ENCODE measurements at regions not wholly inside any gene's neighbourhood (a gene's known extent, or its start where the extent isn't known, plus 50 kb on each side); places are given as distances from the start of the nearest gene placed in this dataset.
"Not testable (repeated sequence)": the region's sequence is repeated elsewhere in the genome, so short reads cannot be mapped to it uniquely, and the experiment has no call there.

DNA sequence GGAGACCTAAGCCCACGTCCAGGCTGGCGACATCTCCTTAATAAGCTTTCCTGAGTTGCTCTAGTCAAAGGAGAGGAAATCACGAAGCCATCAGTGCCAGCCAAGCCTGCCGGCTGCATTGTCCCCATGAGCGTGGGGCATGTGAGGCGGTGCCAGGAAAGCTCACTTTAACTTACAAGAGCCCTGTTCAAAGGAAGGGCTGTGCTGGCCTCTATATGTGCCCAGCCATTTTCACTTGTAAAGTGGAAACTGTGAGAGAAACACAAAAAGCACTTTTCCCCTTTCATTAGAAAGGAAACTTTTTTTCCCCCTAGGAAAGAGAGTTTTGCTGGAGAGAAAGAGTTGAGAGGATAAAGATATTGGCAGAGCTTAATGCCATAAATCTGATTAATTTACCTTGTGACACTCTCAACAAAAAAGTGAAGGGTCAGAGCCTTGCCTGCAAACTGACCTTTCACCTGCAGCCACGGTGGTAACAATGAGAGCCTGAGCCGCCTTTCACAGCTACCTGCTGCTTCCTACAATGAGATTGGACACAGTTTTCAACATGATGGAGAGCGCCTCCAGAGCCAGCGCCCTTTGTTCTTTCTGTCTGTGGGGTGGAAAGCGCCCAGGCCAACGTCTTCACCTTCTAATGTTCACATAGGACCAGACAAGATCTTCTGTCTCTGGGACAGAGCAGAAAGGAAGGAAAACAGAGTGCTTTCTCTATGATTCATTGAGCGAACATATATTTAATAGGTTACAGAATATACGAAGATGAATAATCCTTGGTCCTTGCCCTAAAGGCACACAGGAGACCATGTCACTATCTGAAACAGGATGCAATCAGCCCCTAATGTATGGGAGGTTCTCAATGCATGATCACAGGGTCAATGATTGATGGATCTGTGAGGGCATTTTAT lies 233.1 kb upstream of the HES1 start:
- DNase-seq, result no peak

DNA sequence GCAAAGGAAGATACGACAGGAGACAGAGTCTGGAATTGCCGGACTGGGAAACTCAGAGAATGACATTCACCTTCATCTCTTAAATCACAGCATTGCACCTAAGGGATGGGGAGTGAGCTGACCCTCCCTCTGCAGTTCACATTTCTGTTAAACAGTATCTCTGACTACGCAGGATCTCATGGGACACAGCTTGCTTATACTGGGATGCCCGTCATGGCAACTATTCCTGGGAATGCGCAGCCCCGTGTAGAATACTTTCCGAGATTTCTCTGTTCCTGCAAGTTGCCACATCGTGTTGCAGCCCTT lies 232.5 kb upstream of the HES1 start:
- no peak for DNase-seq

DNA sequence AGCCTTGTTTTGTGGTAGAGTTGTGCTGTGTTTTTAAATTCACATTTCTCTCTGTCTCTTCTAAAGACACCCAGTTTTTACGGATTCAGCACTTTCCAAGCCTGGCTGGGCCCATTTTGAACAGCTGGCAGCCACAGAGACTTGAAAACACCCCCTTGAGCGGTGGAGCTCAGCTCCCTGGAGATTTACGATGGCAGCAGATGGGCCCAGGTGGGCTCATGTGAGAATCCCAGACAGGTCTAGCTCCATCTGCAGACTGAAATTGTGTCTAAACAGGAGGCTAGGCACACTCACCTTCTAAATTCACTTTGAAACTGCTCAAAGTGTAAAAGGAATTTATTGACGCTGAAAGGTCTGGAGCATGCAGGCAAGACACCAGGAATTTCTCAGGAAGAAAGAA lies 232.0 kb upstream of the HES1 start:
- no peak for DNase-seq

DNA sequence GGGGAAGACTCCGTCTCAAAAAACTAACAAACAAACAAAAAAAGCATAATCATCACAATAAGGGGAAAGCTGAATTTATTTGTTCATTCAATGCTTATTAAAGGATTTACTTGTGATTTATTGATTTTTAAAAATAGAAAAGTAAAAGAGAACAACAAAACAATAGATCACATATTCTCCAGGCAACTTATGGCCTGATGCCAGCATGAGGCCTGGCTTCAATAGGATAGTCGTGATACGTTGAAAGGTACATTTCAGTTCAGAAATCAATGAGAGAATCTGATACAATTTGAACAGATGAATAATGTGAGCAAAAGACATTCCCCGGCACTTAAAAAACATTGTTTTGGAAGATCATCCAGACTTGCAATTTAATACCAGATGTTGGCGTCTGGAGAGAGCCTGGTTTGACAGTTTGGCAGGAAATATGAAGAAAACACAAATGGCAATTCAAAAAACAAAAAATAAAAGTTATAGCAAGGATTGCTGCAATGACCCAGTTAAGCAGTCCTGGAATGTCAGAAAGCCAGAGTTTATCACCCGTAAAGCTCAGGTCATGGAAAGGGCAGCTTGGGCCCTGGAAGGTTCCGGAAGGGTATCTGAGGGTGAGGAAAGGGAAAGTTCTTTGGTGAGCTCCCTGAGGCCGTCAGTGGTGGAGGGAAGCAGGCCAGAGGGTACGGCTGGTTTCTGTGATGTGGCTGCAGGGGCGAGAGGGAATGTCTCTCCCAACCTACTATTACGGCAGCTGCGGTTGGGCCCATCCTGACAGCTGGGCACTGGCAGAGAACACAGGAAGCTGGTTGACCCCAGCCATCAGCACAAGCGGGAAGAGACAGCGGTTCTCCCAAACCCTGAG lies 230.2 kb upstream of the HES1 start:
- DNase-seq, result peak in 2 of 3 donors; percentile 36 to 68

DNA sequence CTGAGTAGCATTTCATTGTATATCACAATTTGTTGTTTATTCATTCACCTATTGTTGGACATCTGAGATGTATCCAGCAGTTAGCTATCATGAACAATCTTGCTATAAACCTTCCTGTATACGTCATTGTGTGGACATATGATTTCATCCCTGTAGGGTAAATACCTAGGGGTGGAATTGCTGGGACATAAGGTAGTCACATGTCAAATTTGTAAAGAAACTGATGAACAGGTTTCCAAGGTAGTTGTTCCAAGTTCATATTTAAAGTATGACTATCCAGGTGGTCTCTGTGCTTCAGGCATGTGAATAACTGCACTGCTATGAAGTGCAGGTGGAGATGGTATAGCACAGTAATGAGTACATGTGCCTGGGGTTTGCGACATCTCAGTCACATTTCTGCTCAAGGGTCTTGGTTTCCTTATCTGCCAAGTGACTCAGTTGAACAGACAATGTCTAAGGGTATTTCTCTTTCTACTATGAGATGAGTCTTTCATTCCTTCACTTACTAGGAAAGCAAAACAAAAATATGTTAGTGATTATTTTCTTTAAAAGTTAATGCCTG lies 229.0 kb upstream of the HES1 start:
- no peak for DNase-seq

DNA sequence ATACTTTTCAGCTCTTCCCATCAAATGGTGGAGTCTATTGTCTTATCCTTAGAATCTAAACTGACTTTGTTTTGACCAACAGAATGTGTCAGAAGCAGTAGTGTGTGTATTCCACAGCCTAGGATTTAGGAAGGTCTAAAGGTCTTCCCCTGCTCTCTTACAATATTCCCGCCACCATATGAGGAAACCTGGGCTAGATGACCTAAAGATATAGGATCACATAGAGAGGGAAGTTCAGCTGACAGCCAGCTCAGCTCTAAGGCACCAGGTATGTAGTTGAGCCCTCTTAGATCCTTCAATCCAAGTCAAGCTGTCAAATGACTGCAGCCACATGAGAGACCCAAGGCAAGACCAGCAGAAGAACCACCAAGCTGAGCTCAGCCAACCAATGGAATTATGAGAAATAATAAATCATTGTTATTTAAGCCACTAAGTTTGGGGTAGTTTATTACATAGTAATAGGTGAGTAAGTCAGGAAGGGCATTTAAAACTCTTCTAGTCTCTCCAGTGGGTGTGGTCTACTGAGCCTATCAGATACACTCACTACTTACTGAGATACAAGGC lies 227.7 kb upstream of the HES1 start:
- DNase-seq, result no peak

DNA sequence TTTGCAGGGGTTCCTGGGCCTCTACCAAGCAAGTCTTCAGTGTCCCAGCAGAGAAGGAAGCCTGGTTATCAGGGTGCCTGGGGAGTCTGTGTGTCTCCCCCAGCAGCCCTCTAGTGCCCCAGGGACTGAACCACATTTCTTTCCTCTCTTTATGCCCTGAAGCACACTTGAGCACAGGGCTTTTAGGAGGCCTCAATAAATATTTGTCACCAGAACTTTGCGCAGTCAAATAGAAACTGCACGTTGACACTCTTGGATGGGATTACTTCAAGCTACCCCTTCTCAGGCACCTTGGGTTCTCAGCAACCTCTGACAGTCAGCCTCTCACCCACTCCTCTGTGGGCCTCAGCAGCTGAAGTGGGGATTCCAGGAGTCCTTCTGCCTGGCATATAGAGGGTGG lies 226.6 kb upstream of the HES1 start:
- DNase-seq, result no peak

DNA sequence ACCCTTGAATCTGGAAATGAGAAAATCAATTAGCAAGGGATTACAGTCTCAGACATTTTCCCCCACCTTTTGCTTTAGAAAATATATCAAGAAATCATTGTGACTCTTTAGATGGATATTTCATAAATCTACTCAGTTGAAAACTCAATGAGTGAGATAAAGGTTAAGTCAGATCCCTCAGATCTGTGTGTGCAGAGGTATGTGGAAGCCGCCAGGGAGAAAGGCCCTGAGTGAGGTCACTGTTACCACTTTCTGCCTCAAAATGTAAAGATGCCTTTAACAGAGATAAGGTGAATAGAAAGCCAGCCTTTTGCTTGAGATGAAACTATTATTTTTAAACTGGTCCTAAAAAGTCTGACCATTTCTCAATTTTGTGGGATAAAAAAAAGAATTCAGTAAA lies 225.6 kb upstream of the HES1 start:
- DNase-seq, result no peak

DNA sequence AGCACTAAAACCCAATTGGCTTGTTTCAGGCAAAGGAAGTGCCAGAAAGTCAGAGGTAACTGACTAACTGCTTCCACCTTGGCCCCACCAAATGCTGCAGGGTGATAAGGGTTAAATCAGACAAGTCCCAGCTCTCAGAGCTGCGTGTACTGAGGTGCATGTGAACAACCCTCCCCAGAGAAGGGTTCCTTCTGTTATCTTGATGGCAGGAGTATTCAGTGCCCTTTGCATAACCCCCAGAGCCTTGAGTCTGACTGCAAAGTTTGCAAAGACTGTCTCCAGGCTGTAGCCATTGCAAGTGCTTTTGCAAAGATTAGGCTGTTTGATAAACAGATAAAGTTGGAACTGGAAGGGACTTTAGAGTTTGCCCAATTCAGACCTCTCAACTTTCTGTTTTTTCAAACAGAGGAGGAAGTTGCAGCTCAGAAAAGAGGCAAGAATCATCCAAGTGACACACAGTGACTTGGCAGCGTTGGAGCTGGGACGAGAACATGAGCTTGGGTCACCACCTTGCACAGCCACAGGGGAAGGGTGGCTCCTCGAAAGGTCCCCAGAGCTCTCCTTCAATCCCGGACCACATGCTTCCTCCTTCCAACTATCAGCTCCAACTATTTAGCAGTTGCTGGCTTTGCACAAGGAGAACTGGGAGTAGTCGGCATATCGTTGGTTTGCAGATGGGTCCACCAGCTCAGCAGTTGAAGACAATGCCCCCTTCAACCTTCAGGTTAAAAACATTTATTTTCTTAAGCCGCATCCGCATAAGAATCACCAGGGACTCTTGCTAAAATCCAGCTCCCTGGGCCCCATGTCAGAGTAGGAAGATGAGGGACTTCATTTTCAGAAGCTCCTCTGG lies 224.8 kb upstream of the HES1 start:
- no peak for DNase-seq

DNA sequence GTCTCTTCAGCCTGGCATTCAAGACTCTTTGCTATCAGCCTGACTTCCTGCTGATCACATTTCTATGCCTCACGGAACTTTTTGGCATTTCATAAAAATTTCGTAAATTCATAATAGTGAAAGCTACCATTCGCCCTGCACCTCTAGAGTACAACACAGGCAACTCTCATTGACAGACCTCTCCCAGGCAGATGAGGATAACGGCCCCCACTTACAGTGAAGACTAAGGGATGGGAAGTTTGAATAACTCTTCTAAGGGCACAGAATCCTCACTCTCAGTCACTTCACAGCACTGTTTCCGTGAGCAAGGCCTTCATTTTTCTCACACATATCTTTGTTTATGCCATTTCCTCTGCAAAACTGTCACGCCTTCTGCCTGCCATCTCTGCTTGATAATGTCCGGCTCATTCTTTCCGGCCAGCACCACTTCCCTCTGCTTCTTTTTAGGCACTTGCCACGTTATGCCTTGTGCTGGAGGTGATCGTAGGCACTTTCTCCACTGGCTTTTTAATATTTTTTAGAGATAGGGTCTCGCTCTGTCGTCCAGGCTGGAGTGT lies 224.1 kb upstream of the HES1 start:
- no peak for DNase-seq

DNA sequence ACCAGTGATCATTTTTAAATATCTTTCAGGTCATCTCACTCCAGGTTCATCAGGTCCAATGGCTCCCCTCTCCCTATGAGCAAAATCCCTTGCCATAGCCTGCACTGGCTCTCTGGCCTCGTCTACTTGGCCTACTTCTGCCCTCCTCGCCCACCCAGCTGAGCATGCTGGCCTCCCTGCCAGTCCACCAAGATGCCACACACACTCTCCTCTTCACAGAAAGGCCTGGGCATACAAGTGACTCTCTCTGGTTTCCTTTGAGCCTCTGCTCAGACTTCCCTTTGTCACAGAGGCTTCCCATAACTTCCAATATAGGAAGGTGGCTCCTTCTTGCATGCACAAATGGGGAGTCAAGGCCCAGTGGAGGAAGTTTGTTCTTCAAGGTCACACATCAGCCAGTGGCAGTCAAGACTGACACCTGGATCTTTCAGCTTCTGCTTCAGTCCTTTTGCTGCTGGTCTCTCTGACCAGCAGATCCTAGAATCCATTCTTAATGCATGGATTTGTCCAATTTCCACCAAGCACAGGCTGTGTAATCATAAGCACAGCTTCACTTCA lies 223.2 kb upstream of the HES1 start:
- DNase-seq, result no peak

DNA sequence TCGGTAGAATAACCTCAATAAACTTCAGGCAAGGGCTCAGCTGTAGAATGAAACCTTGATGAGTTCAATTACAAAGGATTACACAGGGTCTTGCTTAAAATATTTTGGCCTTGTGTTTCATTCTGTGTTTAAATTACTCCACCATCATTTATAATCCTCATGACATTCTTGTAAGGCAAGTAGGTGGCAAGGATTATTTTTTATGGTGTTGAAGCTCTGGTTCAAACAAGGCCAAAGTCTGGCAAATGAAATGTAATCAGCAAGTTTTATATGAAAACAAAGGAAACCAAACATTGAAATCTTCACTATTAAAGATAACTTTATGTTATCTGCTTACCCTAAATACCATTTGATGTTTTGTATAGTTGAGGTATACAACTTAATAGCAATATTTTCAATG lies 221.3 kb upstream of the HES1 start:
- no peak for DNase-seq

DNA sequence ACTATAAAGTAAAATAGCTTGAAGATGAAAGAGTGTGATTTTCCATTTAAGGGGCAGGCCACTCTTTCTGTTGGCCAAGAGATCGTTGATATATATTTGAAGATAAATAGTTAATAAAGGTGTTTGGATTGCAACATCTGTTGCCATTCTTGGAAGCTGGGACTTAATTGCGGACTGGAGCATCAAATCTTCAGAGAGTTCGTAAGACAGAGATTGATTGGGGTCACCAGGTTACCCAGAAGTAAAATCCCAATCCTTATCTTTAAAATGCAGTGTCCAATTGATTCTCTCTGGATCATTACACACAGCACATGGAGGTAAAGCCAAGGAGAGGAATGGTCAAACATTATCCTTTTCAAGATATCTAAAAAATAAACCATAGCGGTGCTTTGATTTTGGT lies 220.8 kb upstream of the HES1 start:
- DNase-seq, result no peak

DNA sequence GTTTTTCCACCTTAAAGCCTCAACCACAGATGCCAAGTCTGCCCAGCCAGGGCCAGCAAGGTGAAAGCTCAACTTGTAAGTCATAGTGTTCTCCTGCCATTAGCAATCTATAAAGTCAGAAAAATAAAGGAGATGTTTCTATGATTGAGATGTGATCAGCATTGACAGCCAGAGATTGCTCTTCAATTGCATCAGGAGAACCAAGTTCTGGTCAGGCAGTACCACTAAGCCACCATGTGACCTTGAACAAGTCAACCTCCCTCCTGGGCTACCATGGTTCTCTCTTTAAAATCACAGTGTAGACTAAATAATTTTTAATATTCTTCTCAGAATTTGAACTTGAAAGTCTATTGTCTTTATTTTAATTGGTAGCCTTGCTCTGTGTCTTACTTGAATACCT lies 220.3 kb upstream of the HES1 start:
- DNase-seq, result no peak

DNA sequence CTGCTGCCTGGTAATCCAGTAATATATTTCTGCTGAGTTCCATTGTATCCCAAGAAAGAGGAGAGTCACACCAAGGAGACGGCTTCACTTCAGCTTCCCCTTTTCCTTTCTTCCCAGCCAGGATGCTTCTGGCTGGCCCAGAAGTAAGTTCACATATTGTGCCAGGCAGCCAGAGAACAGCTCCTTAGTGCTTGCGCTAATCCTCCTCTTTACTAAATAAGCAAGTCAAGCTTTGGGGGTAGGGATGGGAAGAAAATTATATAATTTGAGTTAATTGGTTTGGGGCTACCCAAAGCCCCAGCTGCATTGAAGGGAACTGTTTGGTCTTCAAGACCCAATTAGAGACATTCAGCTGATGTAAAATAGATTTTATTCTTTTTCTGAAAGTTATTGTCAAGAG lies 218.8 kb upstream of the HES1 start:
- no peak for DNase-seq

DNA sequence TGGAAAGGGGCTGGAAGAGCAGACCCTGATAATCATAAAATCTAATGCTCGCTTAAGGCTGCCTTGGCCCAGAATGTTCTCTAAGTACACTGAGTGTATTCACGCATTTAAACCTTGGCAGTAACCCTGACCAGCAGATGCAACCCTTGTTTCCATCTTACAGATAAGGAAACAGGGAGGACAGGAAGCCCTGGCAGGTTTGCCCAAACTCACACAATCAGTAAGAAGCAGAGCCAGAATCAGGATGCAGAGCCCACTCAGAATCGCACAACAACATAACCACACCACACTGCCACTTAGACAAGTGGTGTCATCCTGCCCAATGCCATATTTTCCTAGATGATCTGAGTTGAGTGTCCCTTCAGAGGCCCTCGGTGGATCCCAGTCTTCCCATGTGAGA lies 214.5 kb upstream of the HES1 start:
- no peak for DNase-seq

DNA sequence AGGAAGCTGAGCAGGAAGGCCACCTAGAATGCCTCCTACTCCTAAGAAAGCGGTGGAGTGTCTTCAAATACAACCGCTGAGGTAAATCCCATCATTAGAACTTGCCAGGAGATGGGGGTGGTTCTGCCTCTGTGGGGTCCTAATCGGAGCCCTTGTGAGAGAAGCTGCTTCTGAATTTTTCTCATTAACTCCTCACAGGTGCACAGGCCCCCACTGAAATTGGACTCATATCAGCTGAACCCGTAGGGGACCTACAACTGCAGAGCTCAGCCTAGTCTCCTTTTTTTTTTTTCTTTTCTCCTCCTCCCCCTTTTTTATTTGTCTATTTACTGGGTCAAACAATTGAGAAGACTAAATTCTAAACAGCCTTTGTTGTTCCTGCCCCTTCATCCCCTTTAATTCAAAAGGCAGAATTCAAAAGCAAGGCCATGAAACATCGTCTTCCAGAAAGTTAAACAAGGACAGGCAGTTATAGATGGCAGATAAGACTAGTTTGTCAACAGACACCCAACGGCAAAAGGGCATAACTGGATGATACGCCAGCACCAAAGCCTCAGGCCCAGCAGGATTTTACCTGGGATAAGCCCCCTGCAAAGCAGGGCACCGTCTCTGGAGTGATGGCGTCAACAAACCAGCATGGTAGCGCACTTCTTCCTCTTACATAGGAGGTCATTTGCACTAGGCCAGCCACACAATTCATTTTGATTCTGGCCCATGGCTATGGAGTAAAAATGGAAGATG lies 213.7 kb upstream of the HES1 start:
- DNase-seq, result no peak

DNA sequence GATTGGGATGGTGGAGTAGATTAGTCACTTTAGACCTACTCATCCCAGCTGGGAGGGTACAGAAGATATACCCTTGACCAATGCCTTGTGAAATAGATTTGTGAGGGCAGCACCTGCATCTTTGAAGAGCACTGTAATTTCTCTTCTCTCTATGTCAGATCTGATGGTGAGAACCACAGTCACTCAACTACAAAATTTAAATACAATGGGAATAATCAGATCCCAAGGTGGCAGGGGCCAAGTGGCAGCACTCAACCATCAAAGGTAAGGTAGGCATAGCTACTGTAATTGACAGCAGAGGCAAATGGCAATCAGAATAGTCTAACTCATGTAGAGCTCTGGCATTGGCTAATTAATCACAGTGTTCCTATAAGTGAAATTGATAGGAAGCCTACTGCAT lies 212.0 kb upstream of the HES1 start:
- not testable (repeated sequence) for DNase-seq

DNA sequence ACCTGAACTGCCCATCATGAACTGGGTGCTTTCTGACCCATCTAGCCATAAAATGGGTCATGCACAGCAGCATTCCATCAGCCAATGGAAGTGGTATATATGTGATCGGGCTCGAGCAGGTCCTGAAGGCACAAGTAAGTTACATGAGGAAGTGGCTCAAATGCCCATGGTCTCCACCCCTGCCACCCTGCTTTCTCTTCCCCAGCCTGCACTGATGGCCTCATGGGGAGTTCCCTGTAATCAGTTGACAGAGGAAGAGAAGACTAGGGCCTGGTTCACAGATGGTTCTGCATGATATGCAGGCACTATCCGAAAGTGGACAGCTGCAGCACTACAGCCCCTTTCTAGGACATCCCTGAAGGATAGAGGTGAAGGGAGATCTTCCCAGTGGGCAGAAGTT lies 209.9 kb upstream of the HES1 start:
- DNase-seq, result not testable (repeated sequence)

Measured in muscle of back (tissue), 3 donors.